NCI-H82 (cell line): ENCODE measurements at regions not wholly inside any gene's neighbourhood (a gene's known extent, or its start where the extent isn't known, plus 50 kb on each side); places are given as distances from the start of the nearest gene placed in this dataset.
"Not testable (repeated sequence)": the region's sequence is repeated elsewhere in the genome, so short reads cannot be mapped to it uniquely, and the experiment has no call there.

Source experiments
- DNase-seq: peaks from one replicate; lab custom pipeline; 2025; lab: John Stamatoyannopoulos, UW

- no peak for DNase-seq
These were observed 112.5 kb upstream of the SLIT3 start for GRCh38 chr5:169413416-169413815.

DNA sequence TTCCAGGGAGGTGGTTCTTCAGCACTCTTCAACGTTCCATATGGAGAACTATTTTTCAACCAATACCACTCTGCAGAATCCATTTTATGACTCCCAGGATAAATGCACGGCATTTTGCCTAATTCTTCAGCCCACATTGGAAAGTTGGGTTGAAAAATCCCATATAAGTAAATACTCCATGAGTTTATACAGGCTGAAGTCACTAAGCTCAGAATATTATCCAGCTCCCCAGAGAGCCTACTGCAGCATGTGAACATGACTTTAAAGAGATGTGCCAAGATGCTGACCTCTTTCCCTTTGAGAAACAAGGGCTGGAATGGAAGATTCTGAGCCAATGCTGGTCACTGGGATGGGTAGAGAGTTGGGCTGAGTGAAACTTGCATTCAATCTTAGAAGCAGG, 111.9 kb upstream of the SLIT3 start:
- no peak for DNase-seq

GRCh38 chr5:169411786-169412430, 111.0 kb upstream of the SLIT3 start:
- no peak for DNase-seq

GRCh38 chr5:169410996-169411783, 110.3 kb upstream of the SLIT3 start:
- peak; percentile 63 for DNase-seq

GRCh38 chr5:169408731-169409130, 107.8 kb upstream of the SLIT3 start:
- DNase-seq = no peak

DNA sequence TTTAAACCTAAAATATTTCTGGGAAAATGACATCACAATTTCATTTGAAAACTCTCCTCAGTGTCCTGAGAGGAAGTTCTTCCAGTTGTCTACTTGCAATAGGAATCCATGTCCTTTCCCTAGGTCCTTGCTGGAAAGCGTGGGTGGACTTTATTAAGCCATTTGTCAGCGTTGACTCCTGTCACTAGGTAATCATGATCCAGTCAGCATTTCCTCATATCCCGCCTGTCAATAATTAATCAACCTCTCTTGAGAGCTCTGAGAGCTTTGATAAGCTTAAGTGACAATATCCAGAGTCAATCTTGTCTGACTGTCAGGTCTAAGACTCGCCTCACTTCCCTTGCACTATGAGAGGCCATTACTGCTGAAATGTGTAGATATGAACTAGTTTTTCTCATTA, 107.2 kb upstream of the SLIT3 start:
- peak; percentile 55 for DNase-seq

DNA sequence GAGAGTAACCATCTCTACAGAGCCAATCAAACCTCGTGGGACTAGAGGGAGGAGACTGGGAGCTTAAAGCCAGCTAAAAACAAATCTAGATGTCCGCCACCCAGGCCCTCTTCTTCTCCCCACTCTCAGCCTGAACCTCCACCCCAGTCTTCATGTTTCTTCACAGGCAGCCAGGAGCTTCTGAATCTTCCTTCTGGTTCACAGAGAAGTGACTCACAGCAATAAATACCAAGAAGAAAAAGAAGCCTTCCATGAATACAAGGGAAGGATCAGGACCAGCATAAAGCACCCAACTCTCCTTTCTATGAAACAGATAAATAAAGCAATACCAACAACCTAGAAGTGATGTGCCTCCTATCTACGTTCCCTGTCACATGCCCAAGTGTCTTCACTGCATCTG, 103.3 kb upstream of the SLIT3 start:
- no peak for DNase-seq

DNA sequence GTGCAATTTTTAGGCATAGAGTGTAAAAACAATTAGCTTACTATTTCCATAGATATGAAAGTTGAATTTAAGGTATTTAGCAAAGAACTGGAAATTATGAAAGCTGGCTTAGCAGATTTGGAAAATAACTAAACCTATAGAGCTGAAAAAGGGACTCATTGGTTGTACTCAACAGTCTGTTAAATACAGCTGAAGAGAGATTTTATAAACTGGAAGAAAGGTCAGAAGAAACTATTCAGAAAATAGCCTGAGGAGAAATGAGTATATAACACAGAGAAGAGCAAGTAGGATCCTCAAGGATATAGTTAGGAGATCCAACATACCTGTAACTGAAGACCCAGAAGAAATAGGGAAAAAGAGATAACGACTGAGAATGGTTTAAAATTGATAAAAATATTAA, 97.6 kb upstream of the SLIT3 start:
- DNase-seq = no peak

DNA sequence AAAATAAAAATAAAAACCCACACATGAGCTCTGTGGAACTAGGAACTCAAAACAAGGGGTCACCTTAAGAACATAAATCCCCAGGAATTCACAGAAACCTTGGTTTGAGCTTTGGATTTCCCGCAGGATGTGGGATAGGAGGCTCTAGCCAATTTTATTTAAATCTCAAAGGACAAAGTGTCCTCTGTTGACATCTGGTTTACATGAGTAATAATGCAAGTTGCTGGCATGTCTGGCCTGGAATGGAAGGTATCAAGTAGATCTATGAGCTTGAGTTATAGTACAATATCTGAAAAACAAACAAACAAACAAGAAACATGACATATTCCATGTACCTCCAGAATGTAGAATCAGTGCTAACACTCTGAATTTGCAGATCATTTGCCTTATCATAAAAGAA, 94.2 kb upstream of the SLIT3 start:
- no peak for DNase-seq

- DNase-seq = no peak
These were observed 93.4 kb upstream of the SLIT3 start for GRCh38 chr5:169394371-169394770.

DNA sequence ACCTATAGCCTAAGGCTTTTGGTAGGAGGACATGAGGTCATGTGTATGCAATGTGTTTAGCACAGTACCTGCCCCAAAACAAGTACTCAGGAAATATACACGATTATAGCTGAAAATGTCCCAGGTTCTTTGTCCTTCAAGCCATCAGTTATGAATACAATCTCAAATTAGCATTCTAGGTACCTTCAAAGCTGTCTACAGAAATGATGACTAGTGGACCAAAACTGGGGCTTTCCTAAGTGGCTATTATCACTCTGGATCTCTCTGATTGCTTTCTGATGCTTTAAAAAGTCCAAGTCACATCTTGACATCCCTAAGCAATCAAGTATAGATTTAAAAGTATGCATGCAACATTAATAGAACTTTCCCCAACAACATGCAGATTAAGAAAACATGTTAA, 93.0 kb upstream of the SLIT3 start:
- no peak for DNase-seq

- DNase-seq = no peak
These were observed 89.3 kb upstream of the SLIT3 start for GRCh38 chr5:169390265-169390664.

DNA sequence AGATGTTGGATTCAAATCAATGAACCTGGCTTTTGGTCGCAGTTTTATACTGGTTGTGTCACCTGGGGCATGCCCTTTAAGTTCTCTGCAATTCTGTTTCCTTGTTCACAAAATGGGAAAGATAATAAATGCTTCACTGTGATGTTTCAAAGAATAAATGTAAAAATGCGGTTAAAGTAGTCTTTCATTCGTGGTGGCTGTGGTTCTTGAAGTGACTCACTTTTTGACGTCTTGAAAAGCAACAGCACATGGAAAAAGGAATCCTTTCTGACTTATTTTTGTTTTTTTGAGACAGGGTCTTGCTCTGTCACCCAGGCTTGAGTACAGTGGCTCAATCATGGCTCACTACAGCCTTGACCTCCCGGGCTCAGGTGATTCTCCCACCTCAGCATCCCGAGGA, 88.4 kb upstream of the SLIT3 start:
- no peak for DNase-seq

GRCh38 chr5:169385636-169386035, 84.7 kb upstream of the SLIT3 start:
- DNase-seq = no peak

DNA sequence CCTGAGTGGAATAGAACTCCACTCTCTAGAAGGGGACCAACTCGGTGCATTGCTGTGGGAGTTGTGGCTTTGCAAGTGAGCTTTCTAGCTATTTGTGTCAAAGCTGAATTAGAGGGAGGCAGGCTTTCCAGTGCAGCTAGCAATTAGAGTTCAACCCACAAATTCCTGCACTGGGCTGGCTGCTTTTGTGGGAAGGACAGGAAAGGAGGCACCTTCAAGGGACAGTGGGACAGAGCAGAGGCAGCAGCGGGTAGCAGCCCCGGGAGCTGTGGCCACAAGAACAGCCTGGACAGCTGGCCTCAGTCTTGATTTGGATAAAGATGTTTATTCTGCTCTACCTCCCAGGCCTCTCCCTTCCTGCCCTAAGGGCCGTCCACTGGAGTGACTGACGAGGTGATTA, 83.7 kb upstream of the SLIT3 start:
- no peak for DNase-seq

- DNase-seq = no peak
These were observed 73.8 kb upstream of the SLIT3 start for GRCh38 chr5:169374761-169375160.

DNA sequence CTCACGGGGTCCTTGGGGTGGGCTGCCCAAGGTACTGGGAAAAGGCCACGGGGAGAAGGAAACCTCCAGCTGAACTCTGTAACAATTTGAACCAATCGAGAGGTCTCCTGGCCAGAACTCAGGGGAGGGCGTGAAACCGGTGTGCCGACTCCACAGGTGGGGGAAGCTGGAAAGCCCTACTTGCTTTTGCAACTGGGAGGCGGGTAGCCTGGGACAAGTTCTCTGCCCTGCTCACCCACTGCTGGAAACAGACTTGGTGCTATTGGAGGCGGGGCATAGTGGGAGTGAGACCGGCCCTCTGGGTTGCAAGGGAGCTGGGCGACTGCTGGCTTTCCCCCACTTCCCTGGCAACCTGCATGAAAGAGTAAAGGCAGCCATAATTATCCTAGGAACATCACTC, 73.2 kb upstream of the SLIT3 start:
- no peak for DNase-seq

GRCh38 chr5:169371801-169372200, 70.9 kb upstream of the SLIT3 start:
- not testable (repeated sequence) for DNase-seq

DNA sequence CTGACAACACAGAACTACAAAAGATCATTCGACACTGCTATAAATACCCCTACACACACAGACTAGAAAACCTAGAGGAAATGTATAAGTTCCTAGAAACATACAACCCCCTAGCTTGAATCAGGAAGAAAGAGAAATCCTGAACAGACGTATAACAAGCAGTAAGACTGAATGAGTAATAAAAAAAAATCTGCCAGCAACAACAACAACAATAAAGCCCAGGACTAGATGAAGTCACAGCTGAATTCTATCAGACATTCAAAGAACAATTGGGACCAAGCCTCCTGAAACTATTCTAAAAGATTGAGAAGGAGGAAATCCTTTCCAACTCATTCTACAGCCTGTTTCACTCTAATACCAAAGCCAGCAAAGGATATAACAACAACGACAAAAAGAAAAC, 68.2 kb upstream of the SLIT3 start:
- no peak for DNase-seq

- no peak for DNase-seq
These were observed 66.9 kb upstream of the SLIT3 start for GRCh38 chr5:169367861-169368260.

DNA sequence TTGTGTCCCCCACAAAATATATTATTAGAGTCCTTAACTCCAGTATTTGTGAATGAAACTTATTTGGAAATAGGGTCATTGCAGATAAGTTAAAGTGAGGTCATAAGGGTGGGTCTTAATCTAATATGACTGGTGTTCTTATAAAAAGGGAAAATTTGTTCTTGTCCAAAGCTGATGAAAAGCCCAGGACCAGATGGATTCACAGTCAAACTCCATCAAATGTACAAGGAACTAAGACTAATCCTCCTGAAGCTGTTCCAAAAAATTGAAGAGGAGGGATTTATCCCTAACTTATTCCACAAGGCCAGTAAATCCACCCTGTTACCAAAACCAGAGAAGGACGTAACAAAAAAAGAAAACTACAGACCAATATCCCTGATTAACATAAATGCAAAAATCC, 56.4 kb upstream of the SLIT3 start:
- no peak for DNase-seq

DNA sequence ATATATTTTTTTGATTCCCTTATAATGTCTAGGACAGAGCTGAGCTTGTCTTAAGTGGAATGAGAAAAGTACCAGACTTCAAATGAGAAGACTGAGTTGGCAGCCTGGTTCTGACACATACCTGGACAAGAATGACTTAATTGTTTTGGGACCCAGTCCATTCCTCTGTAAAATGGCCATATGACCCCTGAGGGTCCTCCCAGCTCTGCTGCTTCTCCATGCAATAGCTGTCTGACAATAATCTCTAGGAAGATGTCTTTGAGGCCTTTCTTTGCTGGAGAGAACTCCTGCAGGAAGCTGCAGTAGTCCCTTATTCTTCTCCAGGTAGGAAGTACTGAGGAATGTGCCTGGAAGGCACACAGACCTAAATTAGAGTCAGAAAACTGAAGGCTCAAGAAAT, 55.9 kb upstream of the SLIT3 start:
- DNase-seq = no peak

DNA sequence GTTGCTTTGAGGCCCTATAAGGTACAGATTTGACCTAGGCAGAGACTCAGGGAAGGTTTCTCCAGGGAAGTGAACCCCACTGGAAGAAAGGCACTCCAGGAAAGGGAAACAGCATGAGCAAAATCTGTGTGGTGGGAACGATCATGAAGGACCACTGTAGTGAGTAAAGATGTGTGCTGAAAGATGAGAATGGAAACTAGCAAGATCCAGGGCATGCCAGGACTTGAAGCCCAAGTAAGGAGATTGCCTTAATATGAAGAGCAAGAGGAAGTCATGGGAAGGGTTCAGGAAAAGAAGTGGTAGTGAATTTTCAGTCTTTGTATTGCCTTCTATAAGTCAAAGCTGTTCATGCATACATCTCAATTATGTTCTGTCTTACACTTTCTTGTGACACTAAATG, 55.2 kb upstream of the SLIT3 start:
- no peak for DNase-seq

DNA sequence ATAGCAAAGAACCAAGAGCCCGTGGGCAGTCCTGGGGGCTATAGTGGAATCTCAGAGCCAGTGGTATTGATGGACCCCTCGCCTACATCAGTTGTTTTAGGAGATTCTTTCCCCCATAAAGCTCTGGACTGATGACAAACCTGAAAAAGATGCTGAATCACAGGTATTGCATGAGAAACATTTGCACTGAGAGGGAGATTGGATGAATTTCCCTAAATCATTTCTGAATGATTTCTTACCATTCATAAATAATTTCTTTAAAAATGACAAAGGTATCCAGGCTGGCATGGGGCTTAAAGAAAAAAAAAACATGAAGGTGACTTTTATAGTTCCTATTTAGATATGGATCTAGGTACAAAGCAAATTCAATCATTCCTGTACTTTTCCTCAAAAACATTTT, 54.0 kb upstream of the SLIT3 start:
- DNase-seq = no peak
